Mesothelial cell of epicardium (in vitro differentiated cells): ENCODE measurements at regions not wholly inside any gene's neighbourhood (a gene's known extent, or its start where the extent isn't known, plus 50 kb on each side); places are given as distances from the start of the nearest gene placed in this dataset.
A peak's percentile ranks its signal among the peaks of the same experiment; 100 is the strongest.

Source experiments
- DNase-seq, 2 experiments: peaks; one replicate each; pipeline ENCODE4 v3.0.0; 2021; ENCODE audit warnings: low spot score in 2 of 2; ENCODE audit not compliant: unreplicated experiment in 2 of 2
- H3K27ac Mint-ChIP-seq: 2 replicates; pipeline ENCODE4 v1.8.0; 2021; ENCODE audit warnings: mixed read lengths
- H3K27me3 Mint-ChIP-seq: 2 replicates; pipeline ENCODE4 v1.8.0; 2021; ENCODE audit warnings: low read depth, mixed read lengths
- H3K36me3 Mint-ChIP-seq: 2 replicates; pipeline ENCODE4 v1.8.0; 2021; ENCODE audit warnings: mixed read lengths
- H3K4me1 Mint-ChIP-seq: 2 replicates; pipeline ENCODE4 v1.8.0; 2021; ENCODE audit warnings: mixed read lengths
- H3K4me3 Mint-ChIP-seq: 2 replicates; pipeline ENCODE4 v1.8.0; 2021; ENCODE audit warnings: mild to moderate bottlenecking, moderate library complexity, mixed read lengths
- H3K9me3 Mint-ChIP-seq: 2 replicates; pipeline ENCODE4 v1.8.0; 2021; ENCODE audit warnings: mixed read lengths
- CTCF ChIP-seq: fragments of 200-600 bp; sonication (generic); IDR thresholded peaks from one replicate; pipeline ENCODE4 v1.5.0; 2021; ENCODE audit warnings: antibody characterized with exemption; ENCODE audit not compliant: unreplicated experiment

- Mint-ChIP-seq H3K4me1 (no peaks in the 10 kb centered on the region), H3K27me3 (no peaks in the 10 kb centered on the region), H3K27ac (no peak overlapping the region), H3K4me3 (no peak overlapping the region), H3K36me3 (no peaks in the 10 kb centered on the region), H3K9me3 (no peaks in the 10 kb centered on the region)
- TF ChIP-seq CTCF, result no peak
- no peak for DNase-seq
Observed at GRCh38 chr7:15915686-15916293, 229.3 kb upstream of the MEOX2 start.

- H3K4me1 Mint-ChIP-seq, result no peaks in the 10 kb centered on the region
- no peaks in the 10 kb centered on the region for H3K9me3 Mint-ChIP-seq
Observed at GRCh38 chr7:15914611-15915010, 228.1 kb upstream of the MEOX2 start.

GRCh38 chr7:15906436-15906835 lies 220.0 kb upstream of the MEOX2 start:
- no peaks in the 10 kb centered on the region for H3K27me3 Mint-ChIP-seq
- H3K4me1 Mint-ChIP-seq, result peaks cover 10% of the 10 kb centered on the region
- H3K4me3 Mint-ChIP-seq, result no peak overlapping the region
- no peaks in the 10 kb centered on the region for H3K36me3 Mint-ChIP-seq
- TF ChIP-seq CTCF, result no peak
- no peak overlapping the region for H3K27ac Mint-ChIP-seq
- H3K9me3 Mint-ChIP-seq, result no peaks in the 10 kb centered on the region
- DNase-seq, result no peak

More at GRCh38 chr7:15914611-15915010, 228.1 kb upstream of the MEOX2 start:
- H3K36me3 Mint-ChIP-seq, result no peaks in the 10 kb centered on the region
- H3K27me3 Mint-ChIP-seq, result no peaks in the 10 kb centered on the region
- no peak overlapping the region for H3K27ac Mint-ChIP-seq
- no peak overlapping the region for H3K4me3 Mint-ChIP-seq
- no peak for DNase-seq
- no peak for TF ChIP-seq CTCF

- Mint-ChIP-seq H3K4me3 (no peak overlapping the region), H3K27ac (no peak overlapping the region), H3K27me3 (no peaks in the 10 kb centered on the region), H3K9me3 (no peaks in the 10 kb centered on the region), H3K36me3 (no peaks in the 10 kb centered on the region), H3K4me1 (peaks cover 10% of the 10 kb centered on the region)
- no peak for DNase-seq
- TF ChIP-seq CTCF, result no peak
Observed at GRCh38 chr7:15905251-15906040, 219.0 kb upstream of the MEOX2 start.

- H3K9me3 Mint-ChIP-seq, result peaks cover 10% of the 10 kb centered on the region
- no peak for DNase-seq
- H3K4me3 Mint-ChIP-seq, result no peak overlapping the region
- H3K27me3 Mint-ChIP-seq, result no peaks in the 10 kb centered on the region
- H3K36me3 Mint-ChIP-seq, result no peaks in the 10 kb centered on the region
- TF ChIP-seq CTCF, result no peak
- peak overlapping the region; percentile 71 for H3K27ac Mint-ChIP-seq
- H3K4me1 Mint-ChIP-seq, result peaks cover 4% of the 10 kb centered on the region
Observed at GRCh38 chr7:15891151-15891881, 204.8 kb upstream of the MEOX2 start.
